Stimulated activated CD8-positive, alpha-beta memory T cell treated with anti-CD3 and anti-CD28 coated beads, Interleukin-4, amount 100 ng/mL, for 48 hours (primary cell): ENCODE measurements at regions not wholly inside any gene's neighbourhood (a gene's known extent, or its start where the extent isn't known, plus 50 kb on each side); places are given as distances from the start of the nearest gene placed in this dataset.
A peak's percentile ranks its signal among the peaks of the same experiment; 100 is the strongest.

ENCODE experiments used
- DNase-seq: peaks from one replicate; pipeline ENCODE4 v3.0.0-alpha.2; 2020

- DNase-seq: no peak
These were observed 653.4 kb downstream of the ANXA1 start for GRCh38 chr9:73805111-73805510.

GRCh38 chr9:73805853-73806458 lies 654.3 kb downstream of the ANXA1 start:
- DNase-seq: no peak

GRCh38 chr9:73806876-73807275 lies 655.2 kb downstream of the ANXA1 start:
- DNase-seq: no peak

- no peak for DNase-seq
These were observed 656.3 kb downstream of the ANXA1 start for GRCh38 chr9:73807952-73808351.

- no peak for DNase-seq
These were observed 659.0 kb downstream of the ANXA1 start for GRCh38 chr9:73810585-73811215.

- DNase-seq: no peak
These were observed 661.9 kb downstream of the ANXA1 start for GRCh38 chr9:73813546-73813945.

GRCh38 chr9:73816905-73817304 lies 665.2 kb downstream of the ANXA1 start:
- no peak for DNase-seq

GRCh38 chr9:73824671-73825070 lies 672.5 kb upstream of the RORB start:
- DNase-seq: no peak

- no peak for DNase-seq
These were observed 658.3 kb upstream of the RORB start for GRCh38 chr9:73838871-73839270.

- no peak for DNase-seq
These were observed 657.7 kb upstream of the RORB start for GRCh38 chr9:73839471-73839870.

GRCh38 chr9:73841018-73841417 lies 656.1 kb upstream of the RORB start:
- no peak for DNase-seq

- DNase-seq: no peak
These were observed 653.0 kb upstream of the RORB start for GRCh38 chr9:73844135-73844534.

GRCh38 chr9:73845539-73845938 lies 651.6 kb upstream of the RORB start:
- DNase-seq: no peak

- DNase-seq: no peak
These were observed 651.0 kb upstream of the RORB start for GRCh38 chr9:73845954-73846690.

GRCh38 chr9:73847536-73847935 lies 649.6 kb upstream of the RORB start:
- DNase-seq: no peak

GRCh38 chr9:73853549-73853948 lies 643.6 kb upstream of the RORB start:
- no peak for DNase-seq

GRCh38 chr9:73855206-73855605 lies 641.9 kb upstream of the RORB start:
- no peak for DNase-seq

GRCh38 chr9:73863924-73864323 lies 633.2 kb upstream of the RORB start:
- DNase-seq: no peak

- no peak for DNase-seq
These were observed 630.7 kb upstream of the RORB start for GRCh38 chr9:73866451-73866850.

GRCh38 chr9:73869264-73869663 lies 627.9 kb upstream of the RORB start:
- peak; percentile 37 for DNase-seq

GRCh38 chr9:73871636-73872035 lies 625.5 kb upstream of the RORB start:
- DNase-seq: no peak

GRCh38 chr9:73872701-73873100 lies 624.4 kb upstream of the RORB start:
- no peak for DNase-seq

- no peak for DNase-seq
These were observed 617.0 kb upstream of the RORB start for GRCh38 chr9:73880101-73880500.

- DNase-seq: no peak
These were observed 608.1 kb upstream of the RORB start for GRCh38 chr9:73889023-73889422.
